Mononuclear cell (primary cell): ENCODE measurements at regions not wholly inside any gene's neighbourhood (a gene's known extent, or its start where the extent isn't known, plus 50 kb on each side); places are given as distances from the start of the nearest gene placed in this dataset.

Experiments
- H3K27me3 ChIP-seq: 2 replicates; pipeline ENCODE4 v1.6.0; 2011; ENCODE audit warnings: low read length, control low read depth; ENCODE audit not compliant: insufficient read depth
- H3K4me1 ChIP-seq: 2 replicates; pipeline ENCODE4 v1.5.1; 2011; ENCODE audit warnings: mild to moderate bottlenecking, low read length, control low read depth; ENCODE audit not compliant: insufficient read depth
- H3K4me3 ChIP-seq: 2 replicates; pipeline ENCODE4 v1.5.1; 2011; ENCODE audit warnings: mild to moderate bottlenecking, low read length, moderate library complexity
- H3K9me3 ChIP-seq: 2 replicates; pipeline ENCODE4 v1.5.1; 2011; ENCODE audit warnings: low read depth, mild to moderate bottlenecking, control low read depth, low read length

DNA sequence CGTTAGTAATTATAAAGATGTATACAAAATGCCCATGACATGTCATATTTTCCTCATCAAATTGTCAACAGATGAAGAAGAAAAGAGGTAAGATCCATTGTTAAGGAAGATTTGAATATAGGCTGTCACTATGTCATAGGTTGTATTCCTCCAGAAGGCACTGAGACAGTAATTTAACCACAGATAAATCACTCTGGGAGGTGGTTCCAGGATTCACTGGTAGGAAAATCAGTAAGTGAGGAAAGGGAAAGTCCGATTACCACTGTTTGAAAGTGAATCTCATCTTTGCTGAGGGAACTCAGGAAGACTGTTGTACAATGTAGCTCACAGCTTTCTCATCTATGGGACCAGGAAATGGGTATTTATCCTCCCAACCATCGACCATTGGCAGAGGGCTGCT lies 152.8 kb upstream of the TMEFF2 start:
- Histone ChIP-seq H3K9me3 (peaks cover 10% of the 10 kb centered on the region), H3K4me3 (no peak overlapping the region), H3K4me1 (no peaks in the 10 kb centered on the region), H3K27me3 (no peaks in the 10 kb centered on the region)

DNA sequence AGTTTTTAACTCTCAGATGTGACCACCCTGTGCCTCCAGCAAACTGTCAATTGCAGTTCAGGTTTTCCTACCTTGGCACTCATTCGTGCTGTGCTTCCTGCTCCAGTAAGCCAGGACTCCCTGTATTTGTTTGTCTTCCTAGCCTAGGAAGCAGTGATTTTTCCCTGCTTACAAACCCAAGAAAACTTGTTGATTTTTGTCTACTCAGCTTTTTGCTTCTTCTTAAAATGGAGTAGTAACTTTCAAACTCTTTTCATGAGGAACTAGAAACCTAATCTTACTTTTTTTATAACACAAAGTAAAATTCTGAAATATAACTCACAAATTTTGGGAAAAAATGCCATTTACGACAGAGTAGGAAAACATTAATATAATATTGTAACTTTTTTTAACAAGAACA lies 150.6 kb upstream of the TMEFF2 start:
- no peaks in the 10 kb centered on the region for H3K4me1 ChIP-seq
- H3K4me3 ChIP-seq = no peak overlapping the region
- peaks cover 10% of the 10 kb centered on the region for H3K9me3 ChIP-seq
- H3K27me3 ChIP-seq = no peaks in the 10 kb centered on the region

DNA sequence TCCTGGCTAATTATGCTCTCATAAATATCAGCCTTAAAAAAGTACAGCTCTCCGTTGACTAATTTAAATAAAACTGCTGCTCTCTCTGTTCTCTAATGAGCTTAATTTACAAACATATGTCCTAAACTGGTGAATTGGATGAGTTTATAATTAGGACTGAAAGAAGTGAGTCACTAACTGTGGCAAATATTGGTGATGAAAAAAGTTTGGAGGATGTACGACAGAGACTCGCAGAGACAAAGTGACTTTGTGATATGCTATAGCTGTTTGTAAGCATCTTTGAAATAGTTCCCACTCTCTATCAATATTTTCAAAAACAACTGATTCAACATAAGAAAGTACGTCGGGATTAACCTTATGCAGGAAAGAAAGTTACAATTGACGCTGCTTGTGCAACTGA lies 138.9 kb upstream of the TMEFF2 start:
- Histone ChIP-seq H3K27me3 (no peaks in the 10 kb centered on the region), H3K4me3 (no peak overlapping the region), H3K4me1 (no peaks in the 10 kb centered on the region), H3K9me3 (no peaks in the 10 kb centered on the region)

DNA sequence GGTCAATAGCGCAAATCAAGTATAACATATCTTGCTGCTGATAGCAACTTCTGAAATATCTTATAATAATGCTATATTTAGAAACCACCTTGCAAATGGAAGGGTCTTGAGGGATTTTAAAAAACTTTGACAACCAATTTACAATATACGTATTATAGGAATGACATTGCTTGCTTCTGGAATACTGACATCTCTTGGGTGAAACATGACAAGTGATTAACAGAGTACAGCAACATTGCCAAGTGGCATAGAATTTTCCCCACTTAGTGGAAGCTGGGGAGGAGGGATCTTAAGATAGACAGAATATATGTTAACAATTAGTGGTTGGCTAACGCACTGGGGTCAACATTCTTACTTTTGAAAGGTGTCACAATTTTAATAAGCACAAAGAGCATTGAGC lies 133.6 kb upstream of the TMEFF2 start:
- no peaks in the 10 kb centered on the region for H3K27me3 ChIP-seq
- no peak overlapping the region for H3K4me3 ChIP-seq
- H3K9me3 ChIP-seq = no peaks in the 10 kb centered on the region
- H3K4me1 ChIP-seq = no peaks in the 10 kb centered on the region

DNA sequence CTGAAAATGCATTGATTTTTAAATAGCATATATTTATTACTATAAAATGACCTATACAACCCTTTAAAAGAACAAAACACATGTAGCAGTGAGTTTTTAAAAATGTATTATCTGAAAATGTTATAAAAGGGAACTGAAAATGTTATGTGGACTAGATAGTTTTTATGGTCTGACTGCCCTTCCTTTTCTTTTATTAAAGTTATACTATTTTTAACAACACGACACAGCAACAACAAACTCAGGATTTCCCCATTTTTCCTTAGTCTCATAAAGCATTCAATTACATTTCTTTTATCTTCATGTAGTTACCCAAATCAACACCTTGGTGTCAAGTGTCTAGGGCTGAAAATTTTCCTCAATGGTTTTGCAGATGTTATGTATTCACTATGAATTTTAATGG lies 132.8 kb upstream of the TMEFF2 start:
- no peak overlapping the region for H3K4me3 ChIP-seq
- no peaks in the 10 kb centered on the region for H3K27me3 ChIP-seq
- no peaks in the 10 kb centered on the region for H3K9me3 ChIP-seq
- no peaks in the 10 kb centered on the region for H3K4me1 ChIP-seq

DNA sequence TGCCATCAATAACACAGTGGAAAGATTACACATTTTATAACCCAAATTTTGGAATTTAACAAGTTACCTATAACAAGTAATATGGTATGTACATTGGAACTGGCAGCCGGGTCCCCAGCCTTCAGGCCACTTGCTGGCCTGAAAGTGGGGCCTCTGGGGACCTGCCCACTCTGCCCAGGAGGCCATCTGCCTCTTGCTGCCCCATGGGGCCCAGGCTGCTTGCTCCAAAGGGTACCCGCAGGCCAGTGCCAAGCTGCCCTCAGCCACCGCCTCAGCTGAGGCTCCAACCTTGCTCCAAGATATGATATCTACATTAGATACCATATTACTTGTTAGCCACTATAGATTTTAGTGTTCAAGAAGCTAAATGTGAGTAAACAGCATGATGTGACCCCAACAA lies 120.8 kb upstream of the TMEFF2 start:
- Histone ChIP-seq H3K9me3 (no peaks in the 10 kb centered on the region), H3K4me1 (no peaks in the 10 kb centered on the region), H3K4me3 (no peak overlapping the region), H3K27me3 (no peaks in the 10 kb centered on the region)

DNA sequence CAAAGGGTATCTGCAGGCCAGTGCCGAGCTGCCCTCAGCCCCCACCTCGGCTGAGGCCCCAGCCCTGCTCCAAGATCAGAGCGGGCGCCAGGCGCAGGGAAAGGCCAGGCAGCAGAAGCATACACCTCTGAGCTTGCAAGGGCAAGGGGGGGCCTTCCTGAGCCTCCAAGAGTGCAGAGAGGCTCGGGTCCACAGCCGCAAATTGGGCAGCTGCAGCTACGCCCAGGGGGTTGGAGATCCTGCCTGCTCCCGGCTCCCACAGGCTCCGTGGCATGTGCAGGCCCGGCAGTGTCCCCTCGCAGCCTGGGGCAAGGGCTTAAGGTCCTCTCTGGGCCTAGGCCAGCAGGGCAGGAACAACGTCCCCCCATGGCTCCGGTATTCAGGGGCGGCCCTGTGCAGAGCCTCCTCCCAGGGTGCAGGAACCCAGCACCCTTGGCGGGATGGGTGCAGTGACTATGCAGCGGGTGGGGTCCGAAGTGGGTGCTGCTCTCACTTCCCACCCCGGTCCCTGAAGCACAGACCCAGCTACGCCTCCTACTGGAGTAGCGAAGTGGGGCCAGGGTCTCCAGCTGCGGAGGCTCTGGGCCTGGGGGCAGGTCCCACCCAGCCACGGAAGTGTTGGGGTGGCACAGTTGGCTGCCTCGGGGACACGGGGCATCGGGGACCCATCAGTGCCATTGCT lies 120.2 kb upstream of the TMEFF2 start:
- Histone ChIP-seq H3K9me3 (no peaks in the 10 kb centered on the region), H3K4me3 (no peak overlapping the region), H3K4me1 (no peaks in the 10 kb centered on the region), H3K27me3 (no peaks in the 10 kb centered on the region)

DNA sequence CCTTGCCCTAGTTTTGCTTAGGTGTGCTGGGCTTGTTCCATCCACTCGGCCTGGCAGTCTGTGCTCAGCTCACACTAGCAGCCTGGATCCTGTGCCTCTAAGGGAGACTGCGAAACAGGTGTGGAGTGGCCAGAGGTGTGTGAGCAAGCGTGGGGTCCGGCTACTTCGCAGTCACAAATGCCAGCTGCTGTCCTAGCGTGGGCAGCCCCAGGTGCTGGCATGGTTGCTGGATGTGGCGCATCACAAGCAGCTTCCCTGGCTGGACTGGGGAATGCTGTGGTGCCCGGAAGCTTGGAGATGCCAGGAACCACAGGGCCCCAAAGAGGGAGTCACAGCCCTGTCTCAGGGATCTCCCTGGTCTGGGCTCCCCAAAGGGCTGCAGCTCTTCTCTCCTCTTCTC lies 119.0 kb upstream of the TMEFF2 start:
- no peaks in the 10 kb centered on the region for H3K9me3 ChIP-seq
- no peak overlapping the region for H3K4me3 ChIP-seq

DNA sequence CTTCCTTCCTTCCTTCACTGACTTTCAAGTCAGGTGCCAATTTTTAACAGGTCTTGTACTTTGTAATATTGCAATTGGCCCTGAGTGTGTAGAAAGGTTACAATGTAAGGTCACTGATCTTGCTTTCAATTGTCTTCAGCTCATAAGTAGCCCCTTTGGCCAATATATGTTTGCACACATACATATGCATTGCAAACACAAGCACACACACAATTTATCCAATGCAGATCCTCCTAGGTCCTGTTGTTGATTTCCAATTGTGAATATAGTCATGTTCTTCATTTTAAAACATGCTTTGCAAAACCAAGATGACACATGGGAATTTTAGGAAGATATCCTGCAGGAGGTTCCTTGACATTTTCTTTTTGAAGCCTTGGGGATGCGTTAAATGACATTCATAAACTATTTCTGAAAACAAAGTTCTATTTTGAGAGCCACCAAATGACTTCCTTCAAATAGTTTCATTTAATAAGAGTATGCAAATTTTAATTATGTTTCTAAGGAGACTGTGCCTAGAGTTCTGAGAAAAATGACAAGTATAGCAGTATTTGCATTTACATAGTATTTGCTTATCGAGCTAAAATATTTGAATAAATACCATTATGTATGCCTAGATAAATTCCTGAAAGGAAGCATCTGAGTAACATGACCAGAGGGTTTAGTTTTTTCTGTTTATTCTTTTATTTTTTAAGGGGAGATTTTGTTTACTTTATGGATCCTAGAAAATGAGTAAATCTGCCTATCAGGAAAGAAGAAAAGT lies 117.1 kb upstream of the TMEFF2 start:
- no peaks in the 10 kb centered on the region for H3K27me3 ChIP-seq
- no peaks in the 10 kb centered on the region for H3K4me1 ChIP-seq
- no peak overlapping the region for H3K4me3 ChIP-seq
- no peaks in the 10 kb centered on the region for H3K9me3 ChIP-seq

More for the DNA sequence above, 119.0 kb upstream of the TMEFF2 start:
- H3K4me1 ChIP-seq = no peaks in the 10 kb centered on the region
- H3K27me3 ChIP-seq = no peaks in the 10 kb centered on the region

DNA sequence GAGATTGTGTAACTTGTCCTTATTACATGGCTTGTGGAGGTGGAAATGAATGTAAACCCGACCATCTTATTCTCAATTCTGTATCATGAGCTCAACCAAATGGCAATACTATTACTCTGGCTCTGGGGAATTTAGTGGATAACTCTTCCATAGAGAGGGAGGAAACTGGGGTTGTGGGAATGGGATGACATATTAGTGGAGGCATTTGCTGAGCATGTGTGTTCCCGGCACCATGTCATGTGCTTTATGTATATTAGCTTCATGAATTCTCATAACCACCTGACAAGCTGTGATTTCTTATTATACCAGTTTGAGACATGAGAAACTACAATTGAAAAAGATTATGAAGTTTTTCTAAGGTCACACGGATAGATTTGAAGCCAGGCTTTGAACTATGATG lies 112.8 kb upstream of the TMEFF2 start:
- no peak overlapping the region for H3K4me3 ChIP-seq
- H3K4me1 ChIP-seq = no peaks in the 10 kb centered on the region
- no peaks in the 10 kb centered on the region for H3K27me3 ChIP-seq
- H3K9me3 ChIP-seq = no peaks in the 10 kb centered on the region

DNA sequence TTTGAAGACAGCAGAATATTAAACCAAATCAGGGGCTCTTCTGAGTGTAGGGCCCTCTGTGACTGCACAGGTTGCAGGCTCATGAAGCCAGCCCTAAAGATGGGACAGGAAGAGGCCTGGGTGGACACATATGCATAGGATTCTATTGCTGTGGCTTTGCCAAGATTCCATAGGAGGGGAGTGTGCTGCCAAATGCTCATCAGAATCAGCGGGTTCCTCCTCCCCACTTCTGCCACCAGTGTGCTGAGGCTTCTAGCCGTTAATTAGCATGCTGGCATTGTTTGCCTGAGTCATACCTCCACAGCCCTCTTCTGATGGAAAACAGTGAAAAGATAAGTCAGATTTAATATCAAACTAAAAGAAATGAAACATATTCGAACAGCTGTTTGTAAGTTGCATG lies 103.9 kb upstream of the TMEFF2 start:
- no peaks in the 10 kb centered on the region for H3K27me3 ChIP-seq
- H3K9me3 ChIP-seq = no peaks in the 10 kb centered on the region
- no peaks in the 10 kb centered on the region for H3K4me1 ChIP-seq
- H3K4me3 ChIP-seq = no peak overlapping the region

DNA sequence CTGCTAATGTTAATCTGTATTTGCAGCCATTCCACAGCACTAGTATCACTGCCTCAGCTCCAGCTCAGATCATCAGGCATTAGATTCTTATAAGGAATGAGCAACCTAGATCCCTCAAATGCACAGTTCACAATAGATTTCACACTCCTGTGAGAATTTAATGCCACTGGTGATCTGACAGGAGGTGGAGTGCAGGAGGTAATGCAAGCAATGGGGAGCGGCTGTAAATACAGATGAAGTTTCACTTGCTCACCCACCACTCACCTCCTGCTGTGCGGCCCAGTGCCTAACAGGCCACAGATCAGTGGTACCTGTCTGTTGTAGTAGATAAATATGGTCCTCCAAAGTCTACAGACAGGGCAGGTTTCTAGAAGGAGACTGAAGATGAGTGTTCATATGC lies 97.7 kb upstream of the TMEFF2 start:
- no peaks in the 10 kb centered on the region for H3K27me3 ChIP-seq
- H3K9me3 ChIP-seq = no peaks in the 10 kb centered on the region
- no peaks in the 10 kb centered on the region for H3K4me1 ChIP-seq

DNA sequence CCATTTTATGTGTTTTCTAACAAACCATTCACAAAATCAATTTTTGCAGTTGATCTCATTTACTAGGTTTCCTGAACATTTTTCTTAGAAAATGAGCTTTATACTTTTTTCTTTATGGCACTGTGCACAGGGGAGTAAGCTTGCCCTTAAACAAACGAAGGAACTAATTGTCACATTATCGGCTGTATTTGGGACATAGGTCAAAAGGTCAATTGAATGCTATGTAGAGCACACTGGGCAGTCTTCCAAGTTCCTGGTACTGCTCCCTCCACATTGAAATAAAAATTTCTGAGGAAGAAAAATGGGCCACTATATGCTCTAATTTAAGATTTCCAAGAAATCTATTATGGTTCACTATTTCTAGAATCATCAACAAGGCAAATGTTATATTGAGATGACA lies 93.6 kb upstream of the TMEFF2 start:
- no peak overlapping the region for H3K4me3 ChIP-seq
- no peaks in the 10 kb centered on the region for H3K9me3 ChIP-seq
- no peaks in the 10 kb centered on the region for H3K27me3 ChIP-seq
- H3K4me1 ChIP-seq = no peaks in the 10 kb centered on the region

More for the DNA sequence above, 97.7 kb upstream of the TMEFF2 start:
- H3K4me3 ChIP-seq = no peak overlapping the region

DNA sequence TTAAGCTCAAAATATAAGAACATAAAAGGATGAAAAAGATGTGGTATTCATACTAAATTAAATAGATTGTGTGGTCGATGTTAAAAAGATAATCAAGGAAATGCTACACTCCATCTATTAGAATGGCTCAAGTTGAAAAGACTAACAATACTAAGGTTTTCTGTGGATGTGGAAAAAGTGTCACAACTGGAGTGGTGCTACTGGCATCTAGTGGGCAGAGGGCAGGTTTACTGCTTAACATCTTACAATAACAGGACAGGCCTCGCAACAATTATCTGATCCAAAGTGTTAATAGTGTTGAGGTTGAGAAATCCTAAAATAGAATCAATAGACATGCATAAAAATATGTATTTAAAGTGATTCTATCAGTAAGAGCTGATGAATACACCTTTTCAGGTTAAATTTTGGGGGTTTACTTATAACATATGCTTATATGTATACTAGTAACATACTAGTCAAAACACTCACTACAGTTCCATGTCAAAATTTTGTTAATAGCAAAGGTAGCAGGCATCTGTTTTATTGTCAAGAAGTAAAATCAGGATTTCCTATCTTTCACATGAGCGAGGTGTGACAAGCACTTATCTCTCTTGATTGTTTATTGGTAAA lies 91.5 kb upstream of the TMEFF2 start:
- H3K9me3 ChIP-seq = no peaks in the 10 kb centered on the region
- H3K4me3 ChIP-seq = no peak overlapping the region
- no peaks in the 10 kb centered on the region for H3K4me1 ChIP-seq
- no peaks in the 10 kb centered on the region for H3K27me3 ChIP-seq

DNA sequence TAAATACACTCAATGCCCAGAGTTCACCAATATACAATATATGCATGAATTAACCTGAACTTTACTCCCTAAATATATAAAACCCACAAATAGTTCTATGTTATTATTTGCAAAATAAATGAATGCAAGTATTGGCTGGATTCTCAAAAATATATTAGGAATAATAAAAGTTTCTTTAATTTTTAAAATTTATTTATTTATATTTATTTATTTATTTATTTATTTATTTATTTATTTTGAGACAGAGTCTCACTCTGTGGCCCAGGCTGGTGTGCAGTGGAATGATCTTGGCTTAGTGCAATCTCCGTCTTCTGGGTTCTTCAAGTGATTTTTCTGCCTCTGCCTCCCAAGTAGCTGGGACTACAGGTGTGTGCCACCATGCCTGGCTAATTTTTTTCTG lies 88.7 kb upstream of the TMEFF2 start:
- Histone ChIP-seq H3K27me3 (no peaks in the 10 kb centered on the region), H3K4me1 (no peaks in the 10 kb centered on the region), H3K9me3 (no peaks in the 10 kb centered on the region), H3K4me3 (no peak overlapping the region)

DNA sequence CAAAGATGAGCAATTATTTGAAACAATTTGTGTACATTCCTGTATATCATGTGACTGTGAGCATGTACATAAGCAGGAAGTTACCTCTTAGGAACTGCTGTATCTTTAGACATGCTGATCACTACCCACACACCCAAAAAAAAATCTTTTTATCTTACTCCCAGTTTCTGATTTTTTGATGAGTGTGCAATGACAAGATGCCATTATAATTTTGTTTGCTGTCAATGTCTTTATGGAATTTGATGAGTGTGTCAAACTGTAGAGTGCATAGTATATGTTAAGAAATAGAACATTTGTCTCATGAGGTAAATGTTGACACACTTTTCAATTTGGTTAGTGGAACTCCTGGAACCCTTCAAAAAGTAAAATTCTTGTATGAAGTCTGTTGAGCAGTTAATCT lies 84.0 kb upstream of the TMEFF2 start:
- Histone ChIP-seq H3K9me3 (no peaks in the 10 kb centered on the region), H3K27me3 (no peaks in the 10 kb centered on the region), H3K4me1 (no peaks in the 10 kb centered on the region), H3K4me3 (no peak overlapping the region)
